ENCODE measurements at regions not wholly inside any gene's neighbourhood (a gene's known extent, or its start where the extent isn't known, plus 50 kb on each side); places are given as distances from the start of the nearest gene placed in this dataset.

DNA sequence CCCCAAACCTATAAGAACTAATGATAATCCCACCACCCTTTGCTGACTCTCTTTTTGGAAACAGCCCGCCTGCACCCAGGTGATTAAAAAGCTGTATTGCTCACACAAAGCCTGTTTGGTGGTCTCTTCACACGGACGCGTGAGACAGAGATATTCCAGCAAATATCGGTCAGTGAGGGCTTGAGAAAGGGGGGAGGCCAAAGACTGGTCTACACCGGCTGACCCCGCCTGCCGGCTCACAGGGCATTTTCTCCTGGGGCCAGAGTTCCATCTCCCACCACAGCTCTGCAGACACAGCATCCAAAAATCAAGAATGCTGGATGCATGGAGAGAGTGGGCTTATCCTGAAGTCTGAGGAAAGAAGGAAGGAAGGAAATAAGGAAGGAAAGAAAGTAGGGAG lies 176.0 kb downstream of the SHOX start (continued):
- TF ChIP-seq GABPA (IDR thresholded peaks at IDR 0.05; ENCODE audit: low read depth) (no peak), RAD51 (IDR thresholded peaks at IDR 0.05) (no peak), CHD2 (IDR thresholded peaks at IDR 0.05; ENCODE audit: borderline replicate concordance, low read depth, low read length) (no peak), MYB (IDR thresholded peaks at IDR 0.05; ENCODE audit: borderline replicate concordance, low read depth, low read length) (no peak), KLF5 (IDR thresholded peaks at IDR 0.05; ENCODE audit: partially characterized antibody) (no peak)
- TF ChIP-seq, protein P1, sequence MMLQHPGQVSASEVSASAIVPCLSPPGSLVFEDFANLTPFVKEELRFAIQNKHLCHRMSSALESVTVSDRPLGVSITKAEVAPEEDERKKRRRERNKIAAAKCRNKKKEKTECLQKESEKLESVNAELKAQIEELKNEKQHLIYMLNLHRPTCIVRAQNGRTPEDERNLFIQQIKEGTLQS (IDR thresholded peaks at IDR 0.05; ENCODE audit: borderline replicate concordance, extremely low read depth, low read depth, low read length): no peak
- TF ChIP-seq, protein P2, sequence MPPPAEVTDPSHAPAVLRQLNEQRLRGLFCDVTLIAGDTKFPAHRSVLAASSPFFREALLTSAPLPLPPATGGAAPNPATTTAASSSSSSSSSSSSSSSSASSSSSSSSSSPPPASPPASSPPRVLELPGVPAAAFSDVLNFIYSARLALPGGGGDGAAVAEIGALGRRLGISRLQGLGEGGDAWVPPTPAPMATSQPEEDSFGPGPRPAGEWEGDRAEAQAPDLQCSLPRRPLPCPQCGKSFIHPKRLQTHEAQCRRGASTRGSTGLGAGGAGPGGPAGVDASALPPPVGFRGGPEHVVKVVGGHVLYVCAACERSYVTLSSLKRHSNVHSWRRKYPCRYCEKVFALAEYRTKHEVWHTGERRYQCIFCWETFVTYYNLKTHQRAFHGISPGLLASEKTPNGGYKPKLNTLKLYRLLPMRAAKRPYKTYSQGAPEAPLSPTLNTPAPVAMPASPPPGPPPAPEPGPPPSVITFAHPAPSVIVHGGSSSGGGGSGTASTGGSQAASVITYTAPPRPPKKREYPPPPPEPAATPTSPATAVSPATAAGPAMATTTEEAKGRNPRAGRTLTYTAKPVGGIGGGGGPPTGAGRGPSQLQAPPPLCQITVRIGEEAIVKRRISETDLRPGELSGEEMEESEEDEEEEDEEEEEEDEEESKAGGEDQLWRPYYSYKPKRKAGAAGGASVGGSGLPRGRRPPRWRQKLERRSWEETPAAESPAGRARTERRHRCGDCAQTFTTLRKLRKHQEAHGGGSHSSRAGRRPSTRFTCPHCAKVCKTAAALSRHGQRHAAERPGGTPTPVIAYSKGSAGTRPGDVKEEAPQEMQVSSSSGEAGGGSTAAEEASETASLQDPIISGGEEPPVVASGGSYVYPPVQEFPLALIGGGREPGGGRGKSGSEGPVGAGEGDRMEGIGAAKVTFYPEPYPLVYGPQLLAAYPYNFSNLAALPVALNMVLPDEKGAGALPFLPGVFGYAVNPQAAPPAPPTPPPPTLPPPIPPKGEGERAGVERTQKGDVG (CRISPR knock-in tag; IDR thresholded peaks at IDR 0.05): no peak

DNA sequence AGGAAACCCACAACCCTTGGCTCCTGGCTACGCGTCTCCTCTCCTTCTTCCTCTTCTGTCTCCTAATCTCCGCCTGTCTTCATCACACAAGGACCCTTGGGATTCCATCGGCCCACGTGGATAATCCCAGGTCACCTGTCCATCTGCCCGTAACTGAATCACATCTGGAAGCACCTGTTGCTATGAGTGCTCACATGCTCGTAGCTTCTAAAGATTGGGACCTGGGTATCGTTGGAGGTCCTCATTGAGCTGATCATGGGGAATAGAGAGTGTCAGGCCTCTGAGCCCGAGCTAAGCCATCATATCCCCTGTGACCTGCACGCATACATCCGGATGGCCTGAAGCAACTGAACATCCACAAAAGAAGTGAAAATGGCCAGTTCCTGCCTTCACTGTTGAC lies 175.4 kb downstream of the SHOX start:
- Histone ChIP-seq H3K27ac (ENCODE audit: control insufficient read depth, insufficient read depth) (no peak overlapping the region), H3K79me2 (ENCODE audit: control insufficient read depth, insufficient read depth, low read length) (no peaks in the 10 kb centered on the region), H3K4me1 (ENCODE audit: control insufficient read depth, insufficient read depth, low read length) (no peaks in the 10 kb centered on the region), H4K20me1 (ENCODE audit: control insufficient read depth, insufficient read depth) (no peaks in the 10 kb centered on the region), H3K27me3 (replicated peaks in 1 of 2; ENCODE audit: control insufficient read depth in 2 of 2, insufficient read depth in 2 of 2, low read length in 1 of 2) (no peaks in the 10 kb centered on the region), H3K9ac (ENCODE audit: control insufficient read depth, insufficient read depth, low read length) (no peak overlapping the region), H3K36me3 (ENCODE audit: control insufficient read depth in 2 of 2, insufficient read depth in 2 of 2, low read length in 1 of 2) (no peaks in the 10 kb centered on the region), H3K4me2 (ENCODE audit: control insufficient read depth, insufficient read depth) (no peak overlapping the region), H3K9me3 (replicated peaks; ENCODE audit: control insufficient read depth, insufficient read depth, low read length) (no peaks in the 10 kb centered on the region; the same call in 2 of the 3 replicates), H2AFZ (ENCODE audit: control insufficient read depth, low read depth, low read length) (no peak overlapping the region), H3K4me3 (no peak overlapping the region)
- BruUV-seq (replicated peaks): no TSS peak
- intact Hi-C loops (cut with micrococcal nuclease; ENCODE audit: unreplicated experiment): no loop called here
- in situ Hi-C loops (cut with MboI): no loop called here
- ChIA-PET POLR2A (no interaction called here), CTCF (no interaction called here), RAD21 (ENCODE audit: unreplicated experiment) (no interaction called here), SMC1A (ENCODE audit: uncharacterized antibody, unreplicated experiment) (no interaction called here)
- ATAC-seq (no peak), DNase-seq (ENCODE audit: low read depth, low spot score) (no peak), FAIRE-seq (no peak)
- 35% methylated on average over 11 of the region's 11 CpGs for WGBS (ENCODE audit: insufficient coverage, insufficient replicate concordance, low lambda C conversion rate, missing lambda C conversion rate)
- TF ChIP-seq NFIC (IDR thresholded peaks at IDR 0.05; ENCODE audit: low read depth, low read length) (no peak), SREBF2 (IDR thresholded peaks at IDR 0.05; ENCODE audit: low read length) (no peak), ASH2L (IDR thresholded peaks at IDR 0.05; ENCODE audit: borderline replicate concordance, low read depth) (no peak)
- TF ChIP-seq, protein P3, sequence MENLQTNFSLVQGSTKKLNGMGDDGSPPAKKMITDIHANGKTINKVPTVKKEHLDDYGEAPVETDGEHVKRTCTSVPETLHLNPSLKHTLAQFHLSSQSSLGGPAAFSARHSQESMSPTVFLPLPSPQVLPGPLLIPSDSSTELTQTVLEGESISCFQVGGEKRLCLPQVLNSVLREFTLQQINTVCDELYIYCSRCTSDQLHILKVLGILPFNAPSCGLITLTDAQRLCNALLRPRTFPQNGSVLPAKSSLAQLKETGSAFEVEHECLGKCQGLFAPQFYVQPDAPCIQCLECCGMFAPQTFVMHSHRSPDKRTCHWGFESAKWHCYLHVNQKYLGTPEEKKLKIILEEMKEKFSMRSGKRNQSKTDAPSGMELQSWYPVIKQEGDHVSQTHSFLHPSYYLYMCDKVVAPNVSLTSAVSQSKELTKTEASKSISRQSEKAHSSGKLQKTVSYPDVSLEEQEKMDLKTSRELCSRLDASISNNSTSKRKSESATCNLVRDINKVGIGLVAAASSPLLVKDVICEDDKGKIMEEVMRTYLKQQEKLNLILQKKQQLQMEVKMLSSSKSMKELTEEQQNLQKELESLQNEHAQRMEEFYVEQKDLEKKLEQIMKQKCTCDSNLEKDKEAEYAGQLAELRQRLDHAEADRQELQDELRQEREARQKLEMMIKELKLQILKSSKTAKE (IDR thresholded peaks at IDR 0.05; ENCODE audit: low read depth, poor library complexity, severe bottlenecking): no peak
- TF ChIP-seq, protein P4, sequence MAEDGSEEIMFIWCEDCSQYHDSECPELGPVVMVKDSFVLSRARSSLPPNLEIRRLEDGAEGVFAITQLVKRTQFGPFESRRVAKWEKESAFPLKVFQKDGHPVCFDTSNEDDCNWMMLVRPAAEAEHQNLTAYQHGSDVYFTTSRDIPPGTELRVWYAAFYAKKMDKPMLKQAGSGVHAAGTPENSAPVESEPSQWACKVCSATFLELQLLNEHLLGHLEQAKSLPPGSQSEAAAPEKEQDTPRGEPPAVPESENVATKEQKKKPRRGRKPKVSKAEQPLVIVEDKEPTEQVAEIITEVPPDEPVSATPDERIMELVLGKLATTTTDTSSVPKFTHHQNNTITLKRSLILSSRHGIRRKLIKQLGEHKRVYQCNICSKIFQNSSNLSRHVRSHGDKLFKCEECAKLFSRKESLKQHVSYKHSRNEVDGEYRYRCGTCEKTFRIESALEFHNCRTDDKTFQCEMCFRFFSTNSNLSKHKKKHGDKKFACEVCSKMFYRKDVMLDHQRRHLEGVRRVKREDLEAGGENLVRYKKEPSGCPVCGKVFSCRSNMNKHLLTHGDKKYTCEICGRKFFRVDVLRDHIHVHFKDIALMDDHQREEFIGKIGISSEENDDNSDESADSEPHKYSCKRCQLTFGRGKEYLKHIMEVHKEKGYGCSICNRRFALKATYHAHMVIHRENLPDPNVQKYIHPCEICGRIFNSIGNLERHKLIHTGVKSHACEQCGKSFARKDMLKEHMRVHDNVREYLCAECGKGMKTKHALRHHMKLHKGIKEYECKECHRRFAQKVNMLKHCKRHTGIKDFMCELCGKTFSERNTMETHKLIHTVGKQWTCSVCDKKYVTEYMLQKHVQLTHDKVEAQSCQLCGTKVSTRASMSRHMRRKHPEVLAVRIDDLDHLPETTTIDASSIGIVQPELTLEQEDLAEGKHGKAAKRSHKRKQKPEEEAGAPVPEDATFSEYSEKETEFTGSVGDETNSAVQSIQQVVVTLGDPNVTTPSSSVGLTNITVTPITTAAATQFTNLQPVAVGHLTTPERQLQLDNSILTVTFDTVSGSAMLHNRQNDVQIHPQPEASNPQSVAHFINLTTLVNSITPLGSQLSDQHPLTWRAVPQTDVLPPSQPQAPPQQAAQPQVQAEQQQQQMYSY (CRISPR knock-in tag; IDR thresholded peaks at IDR 0.05): no peak
